ENCODE measurements at regions not wholly inside any gene's neighbourhood (a gene's known extent, or its start where the extent isn't known, plus 50 kb on each side); places are given as distances from the start of the nearest gene placed in this dataset.

DNA sequence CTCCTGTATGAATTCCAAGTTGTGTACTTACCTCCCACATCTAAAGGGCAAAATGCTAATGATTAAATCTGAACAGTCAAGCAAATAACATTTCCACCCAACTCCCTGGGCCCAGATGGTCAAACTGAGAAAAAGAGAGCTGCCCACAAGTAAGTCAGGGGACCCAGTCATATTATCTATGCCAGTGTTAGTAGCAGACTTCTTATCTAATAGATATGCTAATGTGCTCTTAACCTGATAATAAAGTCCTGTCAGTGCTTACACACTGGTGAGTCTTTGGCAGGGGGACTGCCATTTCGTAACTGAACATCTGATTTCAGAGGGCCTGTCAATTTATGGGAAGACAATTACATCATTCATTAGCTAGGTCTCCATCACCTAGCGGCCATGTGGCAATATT lies 292.3 kb upstream of the WWC1 start:
- H3K9me3 ChIP-seq (ENCODE audit: control insufficient read depth, insufficient read depth, low read length): no peaks in the 10 kb centered on the region
- DNase-seq (no peak), ATAC-seq (no peak)
- H3K27me3 Mint-ChIP-seq (ENCODE audit: low read depth in 2 of 2): no peaks in the 10 kb centered on the region
- H3K9me3 Mint-ChIP-seq: no peaks in the 10 kb centered on the region
- no peak overlapping the region for H3K27ac ChIP-seq (ENCODE audit: low read length)
- no peaks in the 10 kb centered on the region for H3K4me1 ChIP-seq (ENCODE audit: control insufficient read depth, insufficient read depth, low read length)
- no peaks in the 10 kb centered on the region for H3K27me3 ChIP-seq (ENCODE audit: control insufficient read depth, insufficient read depth, low read length)
- H3K4me3 Mint-ChIP-seq: no peak overlapping the region
- intact Hi-C loops (cut with micrococcal nuclease): no loop called here
- H3K36me3 Mint-ChIP-seq: no peaks in the 10 kb centered on the region
- no peak overlapping the region for H3K4me3 ChIP-seq (ENCODE audit: low read length)
- H3K36me3 ChIP-seq (ENCODE audit: control insufficient read depth, insufficient read depth, low read length): no peaks in the 10 kb centered on the region
- TF ChIP-seq, protein P1, sequence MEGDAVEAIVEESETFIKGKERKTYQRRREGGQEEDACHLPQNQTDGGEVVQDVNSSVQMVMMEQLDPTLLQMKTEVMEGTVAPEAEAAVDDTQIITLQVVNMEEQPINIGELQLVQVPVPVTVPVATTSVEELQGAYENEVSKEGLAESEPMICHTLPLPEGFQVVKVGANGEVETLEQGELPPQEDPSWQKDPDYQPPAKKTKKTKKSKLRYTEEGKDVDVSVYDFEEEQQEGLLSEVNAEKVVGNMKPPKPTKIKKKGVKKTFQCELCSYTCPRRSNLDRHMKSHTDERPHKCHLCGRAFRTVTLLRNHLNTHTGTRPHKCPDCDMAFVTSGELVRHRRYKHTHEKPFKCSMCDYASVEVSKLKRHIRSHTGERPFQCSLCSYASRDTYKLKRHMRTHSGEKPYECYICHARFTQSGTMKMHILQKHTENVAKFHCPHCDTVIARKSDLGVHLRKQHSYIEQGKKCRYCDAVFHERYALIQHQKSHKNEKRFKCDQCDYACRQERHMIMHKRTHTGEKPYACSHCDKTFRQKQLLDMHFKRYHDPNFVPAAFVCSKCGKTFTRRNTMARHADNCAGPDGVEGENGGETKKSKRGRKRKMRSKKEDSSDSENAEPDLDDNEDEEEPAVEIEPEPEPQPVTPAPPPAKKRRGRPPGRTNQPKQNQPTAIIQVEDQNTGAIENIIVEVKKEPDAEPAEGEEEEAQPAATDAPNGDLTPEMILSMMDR (IDR thresholded peaks at IDR 0.05): no peak
- 76% methylated on average over 2 of the region's 2 CpGs for WGBS (ENCODE audit: insufficient coverage)
- H3K27ac Mint-ChIP-seq: no peak overlapping the region
- no peaks in the 10 kb centered on the region for H3K4me1 Mint-ChIP-seq

DNA sequence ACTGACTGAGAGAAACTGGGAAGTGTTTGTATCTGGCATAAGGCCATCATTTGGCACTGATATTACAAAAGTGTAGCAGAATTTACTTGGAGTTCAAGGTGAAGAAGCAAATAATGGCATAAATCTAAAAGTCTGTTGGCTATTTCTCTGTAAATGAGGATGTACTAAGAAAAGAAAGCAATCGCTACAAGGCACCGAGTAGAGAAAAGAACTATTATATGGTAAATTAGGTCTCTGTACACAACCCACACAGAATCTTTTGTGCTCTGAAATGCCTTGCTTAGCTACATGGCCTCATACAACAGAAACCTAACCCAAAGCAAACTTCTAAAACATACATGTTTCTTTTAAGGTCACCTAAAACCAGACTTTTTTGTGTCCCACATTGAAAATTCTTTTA lies 290.1 kb upstream of the WWC1 start:
- intact Hi-C loops (cut with micrococcal nuclease): no loop called here
- Mint-ChIP-seq H3K9me3 (peaks cover 0 to 2% of the 10 kb centered on the region in 2 donors), H3K36me3 (no peaks in the 10 kb centered on the region), H3K27ac (no peak overlapping the region), H3K4me1 (no peaks in the 10 kb centered on the region), H3K27me3 (ENCODE audit: low read depth in 2 of 2) (no peaks in the 10 kb centered on the region), H3K4me3 (no peak overlapping the region)
- H3K4me1 ChIP-seq (ENCODE audit: control insufficient read depth, insufficient read depth, low read length): no peaks in the 10 kb centered on the region
- DNase-seq (no peak), ATAC-seq (no peak)
- H3K9me3 ChIP-seq (ENCODE audit: control insufficient read depth, insufficient read depth, low read length): no peaks in the 10 kb centered on the region
- no peaks in the 10 kb centered on the region for H3K27me3 ChIP-seq (ENCODE audit: control insufficient read depth, insufficient read depth, low read length)
- TF ChIP-seq, protein P1 (IDR thresholded peaks at IDR 0.05): no peak
- WGBS (ENCODE audit: insufficient coverage): no CpG with 5 or more reads among the region's 2 CpGs
- no peak overlapping the region for H3K27ac ChIP-seq (ENCODE audit: low read length)
- H3K4me3 ChIP-seq (ENCODE audit: low read length): no peak overlapping the region
- H3K36me3 ChIP-seq (ENCODE audit: control insufficient read depth, insufficient read depth, low read length): no peaks in the 10 kb centered on the region

DNA sequence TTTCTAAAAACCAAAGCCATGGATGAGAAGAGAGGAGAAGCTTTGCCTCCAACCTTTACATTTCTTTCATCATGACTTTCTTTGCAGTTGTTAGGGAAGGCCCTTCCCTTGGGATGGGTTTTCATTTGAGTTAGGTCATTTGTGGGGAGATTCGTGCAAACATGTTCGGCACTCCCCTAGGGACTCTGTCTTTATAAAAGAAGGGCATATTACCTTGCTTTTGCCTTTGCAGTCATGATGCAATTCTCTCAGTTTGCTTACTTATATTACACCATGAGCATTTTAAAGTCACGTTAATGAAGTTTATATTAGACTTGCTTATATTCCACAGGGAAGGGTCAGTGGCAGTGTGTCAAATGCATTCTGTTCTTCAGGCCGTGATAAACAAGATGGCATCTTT lies 289.3 kb upstream of the WWC1 start:
- no peaks in the 10 kb centered on the region for H3K36me3 Mint-ChIP-seq
- no peak for ATAC-seq

GRCh38 chr5:168005093-168005492 lies 286.4 kb upstream of the WWC1 start:
- Mint-ChIP-seq H3K36me3 (no peaks in the 10 kb centered on the region), H3K4me1 (no peaks in the 10 kb centered on the region), H3K9me3 (peaks cover 0 to 2% of the 10 kb centered on the region in 2 donors), H3K27me3 (ENCODE audit: low read depth in 2 of 2) (no peaks in the 10 kb centered on the region), H3K4me3 (no peak overlapping the region), H3K27ac (no peak overlapping the region)
- TF ChIP-seq, protein P1 (IDR thresholded peaks at IDR 0.05): no peak
- Histone ChIP-seq H3K4me3 (ENCODE audit: low read length) (no peak overlapping the region), H3K27ac (ENCODE audit: low read length) (no peak overlapping the region), H3K27me3 (ENCODE audit: control insufficient read depth, insufficient read depth, low read length) (no peaks in the 10 kb centered on the region), H3K9me3 (ENCODE audit: control insufficient read depth, insufficient read depth, low read length) (no peaks in the 10 kb centered on the region), H3K4me1 (ENCODE audit: control insufficient read depth, insufficient read depth, low read length) (no peaks in the 10 kb centered on the region), H3K36me3 (ENCODE audit: control insufficient read depth, insufficient read depth, low read length) (no peaks in the 10 kb centered on the region)
- no peak for DNase-seq
- ATAC-seq: no peak
- 69% methylated on average over 6 of the region's 6 CpGs for WGBS (ENCODE audit: insufficient coverage)
- intact Hi-C loops (cut with micrococcal nuclease): no loop called here

More for the DNA sequence above, 289.3 kb upstream of the WWC1 start:
- TF ChIP-seq, protein P1 (IDR thresholded peaks at IDR 0.05): no peak
- Mint-ChIP-seq H3K27ac (no peak overlapping the region), H3K9me3 (peaks cover 0 to 2% of the 10 kb centered on the region in 2 donors), H3K4me3 (no peak overlapping the region), H3K4me1 (no peaks in the 10 kb centered on the region), H3K27me3 (ENCODE audit: low read depth in 2 of 2) (no peaks in the 10 kb centered on the region)
- no peaks in the 10 kb centered on the region for H3K4me1 ChIP-seq (ENCODE audit: control insufficient read depth, insufficient read depth, low read length)
- DNase-seq: no peak
- intact Hi-C loops (cut with micrococcal nuclease): no loop called here
- H3K27me3 ChIP-seq (ENCODE audit: control insufficient read depth, insufficient read depth, low read length): no peaks in the 10 kb centered on the region
- H3K36me3 ChIP-seq (ENCODE audit: control insufficient read depth, insufficient read depth, low read length): no peaks in the 10 kb centered on the region
- H3K9me3 ChIP-seq (ENCODE audit: control insufficient read depth, insufficient read depth, low read length): no peaks in the 10 kb centered on the region
- 87% methylated on average over 4 of the region's 4 CpGs for WGBS (ENCODE audit: insufficient coverage)
- H3K4me3 ChIP-seq (ENCODE audit: low read length): no peak overlapping the region
- H3K27ac ChIP-seq (ENCODE audit: low read length): no peak overlapping the region

All from natural killer cell (primary cell).